Testis (tissue), 2 donors: ENCODE measurements at regions not wholly inside any gene's neighbourhood (a gene's known extent, or its start where the extent isn't known, plus 50 kb on each side); places are given as distances from the start of the nearest gene placed in this dataset.

Source experiments
- POLR2A ChIP-seq: fragments of 450-650 bp; IDR thresholded peaks from one replicate; pipeline ENCODE4 v1.6.1; 2017; ENCODE audit warnings: antibody characterized with exemption, mild to moderate bottlenecking, moderate library complexity
- TF ChIP-seq, protein P1 (sequence below), 3 experiments: fragments of 450-650 bp in 2 of 3; fragments of 200-600 bp in 1 of 3; sonication (generic) in 1 of 3; IDR thresholded peaks; one replicate each; pipeline ENCODE4 v1.5.1; 2016 to 2019; ENCODE audit warnings: antibody characterized with exemption in 3 of 3, mild to moderate bottlenecking in 2 of 3, moderate library complexity in 1 of 3

- TF ChIP-seq, protein P1, sequence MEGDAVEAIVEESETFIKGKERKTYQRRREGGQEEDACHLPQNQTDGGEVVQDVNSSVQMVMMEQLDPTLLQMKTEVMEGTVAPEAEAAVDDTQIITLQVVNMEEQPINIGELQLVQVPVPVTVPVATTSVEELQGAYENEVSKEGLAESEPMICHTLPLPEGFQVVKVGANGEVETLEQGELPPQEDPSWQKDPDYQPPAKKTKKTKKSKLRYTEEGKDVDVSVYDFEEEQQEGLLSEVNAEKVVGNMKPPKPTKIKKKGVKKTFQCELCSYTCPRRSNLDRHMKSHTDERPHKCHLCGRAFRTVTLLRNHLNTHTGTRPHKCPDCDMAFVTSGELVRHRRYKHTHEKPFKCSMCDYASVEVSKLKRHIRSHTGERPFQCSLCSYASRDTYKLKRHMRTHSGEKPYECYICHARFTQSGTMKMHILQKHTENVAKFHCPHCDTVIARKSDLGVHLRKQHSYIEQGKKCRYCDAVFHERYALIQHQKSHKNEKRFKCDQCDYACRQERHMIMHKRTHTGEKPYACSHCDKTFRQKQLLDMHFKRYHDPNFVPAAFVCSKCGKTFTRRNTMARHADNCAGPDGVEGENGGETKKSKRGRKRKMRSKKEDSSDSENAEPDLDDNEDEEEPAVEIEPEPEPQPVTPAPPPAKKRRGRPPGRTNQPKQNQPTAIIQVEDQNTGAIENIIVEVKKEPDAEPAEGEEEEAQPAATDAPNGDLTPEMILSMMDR (IDR thresholded peaks at IDR 0.05): no peak
- TF ChIP-seq POLR2A: no peak
Observed at GRCh38 chr6:168774381-168774780, 333.4 kb downstream of the SMOC2 start.
